HG03558 (cell line): ENCODE measurements at regions not wholly inside any gene's neighbourhood (a gene's known extent, or its start where the extent isn't known, plus 50 kb on each side); places are given as distances from the start of the nearest gene placed in this dataset.

ENCODE experiments used
- ATAC-seq: cut with Tn5 transposase; IDR thresholded peaks from one replicate; pipeline ENCODE4 v1.9.1; 2021; ENCODE audit warnings: moderate number of reproducible peaks; ENCODE audit not compliant: unreplicated experiment; ENCODE audit errors: extremely low read depth

GRCh38 chr5:2507611-2508010 lies 243.9 kb downstream of the IRX2 start:
- no peak for ATAC-seq

- no peak for ATAC-seq
These were observed 244.9 kb downstream of the IRX2 start for GRCh38 chr5:2506603-2507002.

GRCh38 chr5:2505217-2505616 lies 246.3 kb downstream of the IRX2 start:
- ATAC-seq: no peak

- ATAC-seq: no peak
These were observed 248.4 kb downstream of the IRX2 start for GRCh38 chr5:2502970-2503594.

- no peak for ATAC-seq
These were observed 251.6 kb downstream of the IRX2 start for GRCh38 chr5:2499917-2500316.

GRCh38 chr5:2496891-2497290 lies 254.6 kb downstream of the IRX2 start:
- ATAC-seq: no peak

GRCh38 chr5:2496126-2496525 lies 255.4 kb downstream of the IRX2 start:
- ATAC-seq: no peak

GRCh38 chr5:2493356-2493755 lies 258.1 kb downstream of the IRX2 start:
- no peak for ATAC-seq

- ATAC-seq: no peak
These were observed 259.0 kb downstream of the IRX2 start for GRCh38 chr5:2492476-2492875.

- no peak for ATAC-seq
These were observed 259.6 kb downstream of the IRX2 start for GRCh38 chr5:2491846-2492245.

GRCh38 chr5:2489306-2489705 lies 262.2 kb downstream of the IRX2 start:
- no peak for ATAC-seq

GRCh38 chr5:2488593-2488992 lies 262.9 kb downstream of the IRX2 start:
- no peak for ATAC-seq

- ATAC-seq: no peak
These were observed 264.2 kb downstream of the IRX2 start for GRCh38 chr5:2487152-2487763.

GRCh38 chr5:2486373-2486772 lies 265.1 kb downstream of the IRX2 start:
- no peak for ATAC-seq

GRCh38 chr5:2482778-2483177 lies 268.7 kb downstream of the IRX2 start:
- no peak for ATAC-seq

GRCh38 chr5:2480871-2481270 lies 270.6 kb downstream of the IRX2 start:
- no peak for ATAC-seq

GRCh38 chr5:2475902-2476301 lies 275.6 kb downstream of the IRX2 start:
- ATAC-seq: no peak

GRCh38 chr5:2472670-2473069 lies 278.8 kb downstream of the IRX2 start:
- no peak for ATAC-seq

GRCh38 chr5:2471152-2471879 lies 280.2 kb downstream of the IRX2 start:
- no peak for ATAC-seq

GRCh38 chr5:2466966-2467365 lies 284.5 kb downstream of the IRX2 start:
- no peak for ATAC-seq

- ATAC-seq: no peak
These were observed 286.1 kb downstream of the IRX2 start for GRCh38 chr5:2465383-2465782.

GRCh38 chr5:2464141-2464540 lies 287.3 kb downstream of the IRX2 start:
- ATAC-seq: no peak
